CD14-positive monocyte (primary cell): ENCODE measurements at regions not wholly inside any gene's neighbourhood (a gene's known extent, or its start where the extent isn't known, plus 50 kb on each side); places are given as distances from the start of the nearest gene placed in this dataset.

Experiments
- DNase-seq, 3 donors: peaks; one replicate each; pipeline ENCODE4 v3.0.0-alpha.2; 2011 to 2022
- H2AFZ ChIP-seq: 2 replicates; pipeline ENCODE4 v1.6.0; 2012; ENCODE audit warnings: mild to moderate bottlenecking, low read depth, low read length, inconsistent platforms; ENCODE audit not compliant: insufficient read depth, poor library complexity, severe bottlenecking
- H3K27ac ChIP-seq, 2 donors: 1 replicate in 1 of 2; 2 replicates in 1 of 2; pipeline ENCODE4 v1.5.1; 2012 to 2013; ENCODE audit warnings: low read length in 2 of 2, control low read depth in 1 of 2, inconsistent platforms in 1 of 2, low read depth in 1 of 2, mild to moderate bottlenecking in 1 of 2
- H3K27me3 ChIP-seq, 2 donors: one replicate each; pipeline versions ENCODE4 v1.6.0 to v1.6.1; 2011 to 2013; ENCODE audit warnings: low read length in 2 of 2; ENCODE audit not compliant: control insufficient read depth in 2 of 2, insufficient read depth in 2 of 2
- H3K36me3 ChIP-seq, 2 donors: replicated peaks in 1 of 2; 1 replicate in 1 of 2; 2 replicates in 1 of 2; pipeline versions ENCODE4 v1.5.1 to v1.6.1; 2012 to 2013; ENCODE audit warnings: low read length in 2 of 2, control low read depth in 1 of 2, inconsistent platforms in 1 of 2, mild to moderate bottlenecking in 1 of 2; ENCODE audit not compliant: insufficient read depth in 2 of 2, control insufficient read depth in 1 of 2
- H3K4me1 ChIP-seq, 2 donors: 1 replicate in 1 of 2; 2 replicates in 1 of 2; pipeline versions ENCODE4 v1.5.1 to v1.6.1; 2012 to 2013; ENCODE audit warnings: low read length in 2 of 2, control low read depth in 1 of 2, inconsistent platforms in 1 of 2, mild to moderate bottlenecking in 1 of 2, moderate library complexity in 1 of 2; ENCODE audit not compliant: insufficient read depth in 2 of 2, control insufficient read depth in 1 of 2
- H3K4me2 ChIP-seq: replicated peaks from 2 replicates; pipeline ENCODE3; 2012; ENCODE audit warnings: low read length, moderate library complexity, mild to moderate bottlenecking; ENCODE audit not compliant: poor library complexity, severe bottlenecking; ENCODE audit errors: extremely low read depth
- H3K4me3 ChIP-seq, 3 experiments: fragments of 200-600 bp in 1 of 3; sonication (generic) in 1 of 3; replicated peaks in 1 of 3; 1 replicate in 2 of 3; 2 replicates in 1 of 3; pipeline ENCODE4 v1.5.1; 2011 to 2013; ENCODE audit warnings: low read length in 3 of 3, mild to moderate bottlenecking in 3 of 3, control low read depth in 2 of 3, low read depth in 2 of 3, inconsistent platforms in 1 of 3, moderate library complexity in 1 of 3
- H3K79me2 ChIP-seq: 2 replicates; pipeline ENCODE4 v1.6.0; 2012; ENCODE audit warnings: mild to moderate bottlenecking, control low read depth, inconsistent platforms, low read length, moderate library complexity; ENCODE audit not compliant: insufficient read depth
- H3K9ac ChIP-seq: 2 replicates; pipeline ENCODE4 v1.6.0; 2017; ENCODE audit warnings: low read length, mild to moderate bottlenecking; ENCODE audit not compliant: insufficient read depth, poor library complexity, severe bottlenecking
- H3K9me3 ChIP-seq, 2 donors: replicated peaks in 1 of 2; 1 replicate in 1 of 2; 2 replicates in 1 of 2; pipeline versions ENCODE4 v1.5.1 to v1.6.1; 2012 to 2013; ENCODE audit warnings: low read length in 2 of 2, control low read depth in 1 of 2; ENCODE audit not compliant: control insufficient read depth in 1 of 2, insufficient read depth in 1 of 2
- H4K20me1 ChIP-seq: 2 replicates; pipeline ENCODE4 v1.6.0; 2012; ENCODE audit warnings: mild to moderate bottlenecking, low read length, control low read depth, moderate library complexity; ENCODE audit not compliant: insufficient read depth
- H3K27ac Mint-ChIP-seq, 7 donors: one replicate each; pipeline ENCODE4 v1.8.0; 2020; ENCODE audit warnings: mild to moderate bottlenecking in 7 of 7, mixed read lengths in 7 of 7, moderate library complexity in 6 of 7, inconsistent platforms in 2 of 7
- H3K27me3 Mint-ChIP-seq, 3 donors: one replicate each; pipeline ENCODE4 v1.8.0; 2021 to 2022; ENCODE audit warnings: low read depth in 3 of 3, mild to moderate bottlenecking in 3 of 3, mixed read lengths in 3 of 3, moderate library complexity in 3 of 3, inconsistent platforms in 1 of 3
- H3K36me3 Mint-ChIP-seq, 2 donors: one replicate each; pipeline ENCODE4 v1.8.0; 2020; ENCODE audit warnings: mixed read lengths in 2 of 2, inconsistent platforms in 1 of 2, mild to moderate bottlenecking in 1 of 2
- H3K4me1 Mint-ChIP-seq: one replicate; pipeline ENCODE4 v1.8.0; 2020; ENCODE audit warnings: mild to moderate bottlenecking, mixed read lengths
- H3K4me3 Mint-ChIP-seq, 2 donors: one replicate each; pipeline ENCODE4 v1.8.0; 2020; ENCODE audit warnings: mild to moderate bottlenecking in 2 of 2, mixed read lengths in 2 of 2, moderate library complexity in 1 of 2
- H3K9me3 Mint-ChIP-seq, 7 donors: one replicate each; pipeline ENCODE4 v1.8.0; 2020 to 2022; ENCODE audit warnings: mixed read lengths in 7 of 7, mild to moderate bottlenecking in 6 of 7, moderate library complexity in 6 of 7, inconsistent platforms in 2 of 7
- WGBS: methylation state at CpG from one replicate; pipeline ENCODE4 v1.1.5; 2013; ENCODE audit warnings: missing lambda C conversion rate; ENCODE audit not compliant: insufficient coverage; 5-methylcytosine and 5-hydroxymethylcytosine counted together
- intact Hi-C, 2 donors: fragments of 100-400 bp; cut with micrococcal nuclease; formaldehyde crosslinking; loops; one replicate each; pipeline versions ENCODE4 v1.15.0 to v1.15.1; 2023
- TF ChIP-seq, protein P1 (sequence below): fragments of 200-600 bp; IDR thresholded peaks from one replicate; pipeline ENCODE4 v1.8.0; 2022; ENCODE audit warnings: antibody characterized with exemption, mild to moderate bottlenecking

DNA sequence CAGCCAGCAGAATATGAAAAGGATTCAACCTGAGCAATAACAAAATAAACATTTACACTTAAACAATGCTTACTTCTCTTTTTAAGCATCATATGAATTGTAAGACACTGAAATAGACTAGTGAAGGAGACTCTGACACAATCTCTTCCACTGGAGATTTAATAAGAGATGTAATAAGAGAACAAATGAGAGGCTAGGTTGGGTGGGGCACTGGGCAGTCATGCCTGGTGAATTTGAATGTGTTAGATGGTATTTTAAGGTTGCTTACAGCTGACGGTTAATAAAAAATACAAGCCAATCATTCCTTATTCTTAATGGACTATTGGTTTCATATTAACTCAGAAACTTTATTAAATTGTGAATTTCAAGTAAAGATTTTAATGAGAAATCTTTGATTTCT is 105.9 kb upstream of the TARS1 start:
- H2AFZ ChIP-seq: no peak overlapping the region
- no peaks in the 10 kb centered on the region for H3K4me1 Mint-ChIP-seq
- no peaks in the 10 kb centered on the region for H3K9me3 ChIP-seq
- no peak overlapping the region for H3K9ac ChIP-seq
- H3K36me3 ChIP-seq: no peaks in the 10 kb centered on the region
- no peaks in the 10 kb centered on the region for H3K4me1 ChIP-seq
- WGBS: no CpG with 5 or more reads among the region's 1 CpG
- intact Hi-C loops: no loop called here
- H3K27me3 Mint-ChIP-seq: peaks cover 0 to 4% (median 0%) of the 10 kb centered on the region in 3 donors
- H3K9me3 Mint-ChIP-seq: no peaks in the 10 kb centered on the region
- TF ChIP-seq, protein P1, sequence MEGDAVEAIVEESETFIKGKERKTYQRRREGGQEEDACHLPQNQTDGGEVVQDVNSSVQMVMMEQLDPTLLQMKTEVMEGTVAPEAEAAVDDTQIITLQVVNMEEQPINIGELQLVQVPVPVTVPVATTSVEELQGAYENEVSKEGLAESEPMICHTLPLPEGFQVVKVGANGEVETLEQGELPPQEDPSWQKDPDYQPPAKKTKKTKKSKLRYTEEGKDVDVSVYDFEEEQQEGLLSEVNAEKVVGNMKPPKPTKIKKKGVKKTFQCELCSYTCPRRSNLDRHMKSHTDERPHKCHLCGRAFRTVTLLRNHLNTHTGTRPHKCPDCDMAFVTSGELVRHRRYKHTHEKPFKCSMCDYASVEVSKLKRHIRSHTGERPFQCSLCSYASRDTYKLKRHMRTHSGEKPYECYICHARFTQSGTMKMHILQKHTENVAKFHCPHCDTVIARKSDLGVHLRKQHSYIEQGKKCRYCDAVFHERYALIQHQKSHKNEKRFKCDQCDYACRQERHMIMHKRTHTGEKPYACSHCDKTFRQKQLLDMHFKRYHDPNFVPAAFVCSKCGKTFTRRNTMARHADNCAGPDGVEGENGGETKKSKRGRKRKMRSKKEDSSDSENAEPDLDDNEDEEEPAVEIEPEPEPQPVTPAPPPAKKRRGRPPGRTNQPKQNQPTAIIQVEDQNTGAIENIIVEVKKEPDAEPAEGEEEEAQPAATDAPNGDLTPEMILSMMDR: no peak
- no peak overlapping the region for H3K4me2 ChIP-seq
- H3K4me3 Mint-ChIP-seq: no peak overlapping the region
- no peak overlapping the region for H3K27ac ChIP-seq
- H3K4me3 ChIP-seq: no peak overlapping the region
- H3K79me2 ChIP-seq: no peaks in the 10 kb centered on the region
- H3K36me3 Mint-ChIP-seq: no peaks in the 10 kb centered on the region
- no peak for DNase-seq
- H3K27ac Mint-ChIP-seq: no peak overlapping the region
- no peaks in the 10 kb centered on the region for H3K27me3 ChIP-seq
- H4K20me1 ChIP-seq: no peaks in the 10 kb centered on the region

DNA sequence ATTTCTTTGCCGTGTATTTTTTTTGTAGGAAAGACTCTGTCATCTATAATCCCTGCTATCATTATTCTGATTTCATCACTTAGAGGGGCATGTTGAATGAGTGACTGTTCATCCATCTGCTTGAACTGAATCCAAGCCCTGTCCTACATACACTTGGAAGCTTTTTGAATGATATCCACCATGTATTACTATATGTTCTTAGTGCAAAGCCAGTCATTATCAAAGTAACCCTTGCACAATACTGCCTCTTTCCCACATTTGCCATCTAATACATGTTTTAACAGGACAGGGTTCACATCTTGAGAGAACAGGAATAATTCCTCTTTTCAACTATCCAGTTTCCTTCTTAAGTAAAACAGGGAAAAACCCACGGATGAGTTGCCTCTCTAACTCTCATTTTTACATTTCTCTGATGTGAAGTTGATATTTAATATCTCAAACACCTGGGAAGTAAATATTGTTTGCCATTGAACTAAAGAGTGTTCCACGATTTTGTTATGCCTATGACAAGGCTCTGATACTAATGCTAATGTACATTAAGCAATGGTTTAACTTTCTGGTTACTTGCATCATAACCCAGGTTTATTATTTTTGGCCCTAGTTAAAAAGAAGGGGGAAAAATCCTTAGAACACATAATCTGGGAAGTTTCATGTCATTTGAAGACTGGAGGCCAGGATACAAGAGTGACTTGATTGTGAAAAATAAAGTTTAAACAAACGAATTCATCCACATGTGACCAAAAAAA is 103.7 kb upstream of the TARS1 start:
- WGBS: no CpG with 5 or more reads among the region's 4 CpGs
- no peak overlapping the region for H3K4me2 ChIP-seq
- TF ChIP-seq, protein P1: no peak
- no peaks in the 10 kb centered on the region for H3K36me3 ChIP-seq
- no peaks in the 10 kb centered on the region for H3K36me3 Mint-ChIP-seq
- no peaks in the 10 kb centered on the region for H4K20me1 ChIP-seq
- intact Hi-C loops: no loop called here
- no peak overlapping the region for H3K4me3 ChIP-seq
- no peaks in the 10 kb centered on the region for H3K4me1 Mint-ChIP-seq
- H3K27me3 Mint-ChIP-seq: peaks cover 0 to 5% (median 0%) of the 10 kb centered on the region in 3 donors
- H3K9me3 ChIP-seq: no peaks in the 10 kb centered on the region
- H3K4me3 Mint-ChIP-seq: no peak overlapping the region
- H3K9ac ChIP-seq: no peak overlapping the region
- no peaks in the 10 kb centered on the region for H3K4me1 ChIP-seq
- no peak overlapping the region for H3K27ac Mint-ChIP-seq
- H3K27me3 ChIP-seq: no peaks in the 10 kb centered on the region
- H2AFZ ChIP-seq: no peak overlapping the region
- peaks cover 0 to 3% (median 0%) of the 10 kb centered on the region in 7 donors for H3K9me3 Mint-ChIP-seq
- no peak for DNase-seq
- no peak overlapping the region for H3K27ac ChIP-seq
- no peaks in the 10 kb centered on the region for H3K79me2 ChIP-seq
